Peyer's patch (tissue), 4 donors: ENCODE measurements at regions not wholly inside any gene's neighbourhood (a gene's known extent, or its start where the extent isn't known, plus 50 kb on each side); places are given as distances from the start of the nearest gene placed in this dataset.

Experiments used
- POLR2A ChIP-seq, 2 donors: fragments of 450-650 bp; IDR thresholded peaks; one replicate each; pipeline ENCODE4 v1.5.1; 2017; ENCODE audit warnings: antibody characterized with exemption in 2 of 2, mild to moderate bottlenecking in 2 of 2, moderate library complexity in 2 of 2
- TF ChIP-seq, protein P1 (sequence below), 6 experiments: fragments of 450-650 bp in 4 of 6; fragments of 200-600 bp in 2 of 6; sonication (generic) in 1 of 6; IDR thresholded peaks; one replicate each; pipeline ENCODE4 v1.5.1; 2017 to 2019; ENCODE audit warnings: antibody characterized with exemption in 6 of 6, mild to moderate bottlenecking in 3 of 6, moderate library complexity in 1 of 6

DNA sequence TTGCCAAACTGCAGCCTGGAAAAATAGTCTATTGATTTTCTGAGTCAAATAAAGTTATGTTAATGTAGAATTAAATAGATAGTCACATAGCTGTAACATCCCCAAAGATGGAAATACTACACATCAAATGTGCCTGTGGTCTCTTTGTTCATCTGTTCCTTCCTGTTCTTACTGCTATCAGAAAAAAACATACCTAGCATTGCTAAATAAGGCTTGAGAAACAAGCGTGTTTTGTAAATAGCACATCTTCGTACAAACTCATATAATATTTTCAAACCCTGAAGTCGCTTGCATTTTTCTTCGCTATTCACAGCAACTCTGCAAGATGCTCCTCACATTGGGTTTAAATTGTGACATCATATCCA lies 116.1 kb downstream of the KLF6 start:
- TF ChIP-seq, protein P1, sequence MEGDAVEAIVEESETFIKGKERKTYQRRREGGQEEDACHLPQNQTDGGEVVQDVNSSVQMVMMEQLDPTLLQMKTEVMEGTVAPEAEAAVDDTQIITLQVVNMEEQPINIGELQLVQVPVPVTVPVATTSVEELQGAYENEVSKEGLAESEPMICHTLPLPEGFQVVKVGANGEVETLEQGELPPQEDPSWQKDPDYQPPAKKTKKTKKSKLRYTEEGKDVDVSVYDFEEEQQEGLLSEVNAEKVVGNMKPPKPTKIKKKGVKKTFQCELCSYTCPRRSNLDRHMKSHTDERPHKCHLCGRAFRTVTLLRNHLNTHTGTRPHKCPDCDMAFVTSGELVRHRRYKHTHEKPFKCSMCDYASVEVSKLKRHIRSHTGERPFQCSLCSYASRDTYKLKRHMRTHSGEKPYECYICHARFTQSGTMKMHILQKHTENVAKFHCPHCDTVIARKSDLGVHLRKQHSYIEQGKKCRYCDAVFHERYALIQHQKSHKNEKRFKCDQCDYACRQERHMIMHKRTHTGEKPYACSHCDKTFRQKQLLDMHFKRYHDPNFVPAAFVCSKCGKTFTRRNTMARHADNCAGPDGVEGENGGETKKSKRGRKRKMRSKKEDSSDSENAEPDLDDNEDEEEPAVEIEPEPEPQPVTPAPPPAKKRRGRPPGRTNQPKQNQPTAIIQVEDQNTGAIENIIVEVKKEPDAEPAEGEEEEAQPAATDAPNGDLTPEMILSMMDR (IDR thresholded peaks at IDR 0.05): no peak
- TF ChIP-seq POLR2A (IDR thresholded peaks at IDR 0.05): no peak
